ENCODE measurements at regions not wholly inside any gene's neighbourhood (a gene's known extent, or its start where the extent isn't known, plus 50 kb on each side); places are given as distances from the start of the nearest gene placed in this dataset.

GRCh38 chr6:15735567-15736265 lies 72.9 kb upstream of the DTNBP1 start (continued):
- TF ChIP-seq HOXA7 (CRISPR knock-in tag; IDR thresholded peaks at IDR 0.05; ENCODE audit: borderline replicate concordance) (no peak), KLF16 (tag by site-specific recombination; IDR thresholded peaks at IDR 0.05) (peak; percentile 45; the same call in 1 of the 2 replicates), ZNF416 (tag by site-specific recombination; IDR thresholded peaks at IDR 0.05) (no peak), ZNF19 (tag by site-specific recombination; IDR thresholded peaks at IDR 0.05; ENCODE audit: low read depth) (no peak), ZNF292 (tag by site-specific recombination; IDR thresholded peaks at IDR 0.05; ENCODE audit: borderline replicate concordance, low read depth) (no peak), ZNF514 (tag by site-specific recombination; IDR thresholded peaks at IDR 0.05) (no peak), WT1 (tag by site-specific recombination; IDR thresholded peaks at IDR 0.05) (peak; percentile 71), ZNF623 (tag by site-specific recombination; IDR thresholded peaks at IDR 0.05) (peak; percentile 48; the same call in 1 of the 2 replicates), ZNF140 (tag by site-specific recombination; IDR thresholded peaks at IDR 0.05) (no peak), ZNF48 (tag by site-specific recombination; IDR thresholded peaks at IDR 0.05) (no peak), ZNF202 (tag by site-specific recombination; IDR thresholded peaks at IDR 0.05; ENCODE audit: borderline replicate concordance) (no peak), ZNF513 (tag by site-specific recombination; IDR thresholded peaks at IDR 0.05) (no peak), ZNF404 (tag by site-specific recombination; IDR thresholded peaks at IDR 0.05) (no peak), ZNF184 (tag by site-specific recombination; IDR thresholded peaks at IDR 0.05) (peak; percentile 84; the same call in 1 of the 2 replicates), ZNF302 (tag by site-specific recombination; IDR thresholded peaks at IDR 0.05; ENCODE audit: low read depth) (no peak), ZNF138 (tag by site-specific recombination; IDR thresholded peaks at IDR 0.05; ENCODE audit: borderline replicate concordance) (no peak), ZNF169 (tag by site-specific recombination; IDR thresholded peaks at IDR 0.05) (no peak), ZNF621 (tag by site-specific recombination; IDR thresholded peaks at IDR 0.05) (no peak), EGR2 (tag by site-specific recombination; IDR thresholded peaks at IDR 0.05; ENCODE audit: low read depth) (peak; percentile 74), ZNF335 (tag by site-specific recombination; conservative IDR thresholded peaks at IDR 0.05) (no peak), ZNF394 (tag by site-specific recombination; IDR thresholded peaks at IDR 0.05; ENCODE audit: borderline replicate concordance) (peak; percentile 86), ZNF112 (tag by site-specific recombination; IDR thresholded peaks at IDR 0.05) (no peak), MYNN (tag by site-specific recombination; IDR thresholded peaks at IDR 0.05; ENCODE audit: borderline replicate concordance) (no peak), ZNF624 (tag by site-specific recombination; IDR thresholded peaks at IDR 0.05) (no peak), GLIS1 (tag by site-specific recombination; IDR thresholded peaks at IDR 0.05) (no peak)
- TF ChIP-seq, protein P1, sequence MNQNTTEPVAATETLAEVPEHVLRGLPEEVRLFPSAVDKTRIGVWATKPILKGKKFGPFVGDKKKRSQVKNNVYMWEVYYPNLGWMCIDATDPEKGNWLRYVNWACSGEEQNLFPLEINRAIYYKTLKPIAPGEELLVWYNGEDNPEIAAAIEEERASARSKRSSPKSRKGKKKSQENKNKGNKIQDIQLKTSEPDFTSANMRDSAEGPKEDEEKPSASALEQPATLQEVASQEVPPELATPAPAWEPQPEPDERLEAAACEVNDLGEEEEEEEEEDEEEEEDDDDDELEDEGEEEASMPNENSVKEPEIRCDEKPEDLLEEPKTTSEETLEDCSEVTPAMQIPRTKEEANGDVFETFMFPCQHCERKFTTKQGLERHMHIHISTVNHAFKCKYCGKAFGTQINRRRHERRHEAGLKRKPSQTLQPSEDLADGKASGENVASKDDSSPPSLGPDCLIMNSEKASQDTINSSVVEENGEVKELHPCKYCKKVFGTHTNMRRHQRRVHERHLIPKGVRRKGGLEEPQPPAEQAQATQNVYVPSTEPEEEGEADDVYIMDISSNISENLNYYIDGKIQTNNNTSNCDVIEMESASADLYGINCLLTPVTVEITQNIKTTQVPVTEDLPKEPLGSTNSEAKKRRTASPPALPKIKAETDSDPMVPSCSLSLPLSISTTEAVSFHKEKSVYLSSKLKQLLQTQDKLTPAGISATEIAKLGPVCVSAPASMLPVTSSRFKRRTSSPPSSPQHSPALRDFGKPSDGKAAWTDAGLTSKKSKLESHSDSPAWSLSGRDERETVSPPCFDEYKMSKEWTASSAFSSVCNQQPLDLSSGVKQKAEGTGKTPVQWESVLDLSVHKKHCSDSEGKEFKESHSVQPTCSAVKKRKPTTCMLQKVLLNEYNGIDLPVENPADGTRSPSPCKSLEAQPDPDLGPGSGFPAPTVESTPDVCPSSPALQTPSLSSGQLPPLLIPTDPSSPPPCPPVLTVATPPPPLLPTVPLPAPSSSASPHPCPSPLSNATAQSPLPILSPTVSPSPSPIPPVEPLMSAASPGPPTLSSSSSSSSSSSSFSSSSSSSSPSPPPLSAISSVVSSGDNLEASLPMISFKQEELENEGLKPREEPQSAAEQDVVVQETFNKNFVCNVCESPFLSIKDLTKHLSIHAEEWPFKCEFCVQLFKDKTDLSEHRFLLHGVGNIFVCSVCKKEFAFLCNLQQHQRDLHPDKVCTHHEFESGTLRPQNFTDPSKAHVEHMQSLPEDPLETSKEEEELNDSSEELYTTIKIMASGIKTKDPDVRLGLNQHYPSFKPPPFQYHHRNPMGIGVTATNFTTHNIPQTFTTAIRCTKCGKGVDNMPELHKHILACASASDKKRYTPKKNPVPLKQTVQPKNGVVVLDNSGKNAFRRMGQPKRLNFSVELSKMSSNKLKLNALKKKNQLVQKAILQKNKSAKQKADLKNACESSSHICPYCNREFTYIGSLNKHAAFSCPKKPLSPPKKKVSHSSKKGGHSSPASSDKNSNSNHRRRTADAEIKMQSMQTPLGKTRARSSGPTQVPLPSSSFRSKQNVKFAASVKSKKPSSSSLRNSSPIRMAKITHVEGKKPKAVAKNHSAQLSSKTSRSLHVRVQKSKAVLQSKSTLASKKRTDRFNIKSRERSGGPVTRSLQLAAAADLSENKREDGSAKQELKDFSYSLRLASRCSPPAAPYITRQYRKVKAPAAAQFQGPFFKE (tag by site-specific recombination; IDR thresholded peaks at IDR 0.05; ENCODE audit: borderline replicate concordance): no peak
- TF ChIP-seq, protein P2, sequence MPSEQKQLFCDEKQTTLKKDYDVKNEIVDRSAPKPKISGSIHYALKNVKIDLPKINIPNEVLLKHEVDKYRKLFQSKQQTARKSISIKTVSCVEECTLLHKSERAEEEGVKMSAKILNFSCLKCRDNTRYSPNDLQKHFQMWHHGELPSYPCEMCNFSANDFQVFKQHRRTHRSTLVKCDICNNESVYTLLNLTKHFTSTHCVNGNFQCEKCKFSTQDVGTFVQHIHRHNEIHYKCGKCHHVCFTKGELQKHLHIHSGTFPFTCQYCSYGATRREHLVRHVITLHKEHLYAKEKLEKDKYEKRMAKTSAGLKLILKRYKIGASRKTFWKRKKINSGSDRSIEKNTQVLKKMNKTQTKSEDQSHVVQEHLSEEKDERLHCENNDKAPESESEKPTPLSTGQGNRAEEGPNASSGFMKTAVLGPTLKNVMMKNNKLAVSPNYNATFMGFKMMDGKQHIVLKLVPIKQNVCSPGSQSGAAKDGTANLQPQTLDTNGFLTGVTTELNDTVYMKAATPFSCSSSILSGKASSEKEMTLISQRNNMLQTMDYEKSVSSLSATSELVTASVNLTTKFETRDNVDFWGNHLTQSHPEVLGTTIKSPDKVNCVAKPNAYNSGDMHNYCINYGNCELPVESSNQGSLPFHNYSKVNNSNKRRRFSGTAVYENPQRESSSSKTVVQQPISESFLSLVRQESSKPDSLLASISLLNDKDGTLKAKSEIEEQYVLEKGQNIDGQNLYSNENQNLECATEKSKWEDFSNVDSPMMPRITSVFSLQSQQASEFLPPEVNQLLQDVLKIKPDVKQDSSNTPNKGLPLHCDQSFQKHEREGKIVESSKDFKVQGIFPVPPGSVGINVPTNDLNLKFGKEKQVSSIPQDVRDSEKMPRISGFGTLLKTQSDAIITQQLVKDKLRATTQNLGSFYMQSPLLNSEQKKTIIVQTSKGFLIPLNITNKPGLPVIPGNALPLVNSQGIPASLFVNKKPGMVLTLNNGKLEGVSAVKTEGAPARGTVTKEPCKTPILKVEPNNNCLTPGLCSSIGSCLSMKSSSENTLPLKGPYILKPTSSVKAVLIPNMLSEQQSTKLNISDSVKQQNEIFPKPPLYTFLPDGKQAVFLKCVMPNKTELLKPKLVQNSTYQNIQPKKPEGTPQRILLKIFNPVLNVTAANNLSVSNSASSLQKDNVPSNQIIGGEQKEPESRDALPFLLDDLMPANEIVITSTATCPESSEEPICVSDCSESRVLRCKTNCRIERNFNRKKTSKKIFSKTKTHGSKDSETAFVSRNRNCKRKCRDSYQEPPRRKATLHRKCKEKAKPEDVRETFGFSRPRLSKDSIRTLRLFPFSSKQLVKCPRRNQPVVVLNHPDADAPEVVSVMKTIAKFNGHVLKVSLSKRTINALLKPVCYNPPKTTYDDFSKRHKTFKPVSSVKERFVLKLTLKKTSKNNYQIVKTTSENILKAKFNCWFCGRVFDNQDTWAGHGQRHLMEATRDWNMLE (tag by site-specific recombination; conservative IDR thresholded peaks at IDR 0.05; ENCODE audit: low read depth): peak; percentile 59
